ENCODE measurements at regions not wholly inside any gene's neighbourhood (a gene's known extent, or its start where the extent isn't known, plus 50 kb on each side); places are given as distances from the start of the nearest gene placed in this dataset.

DNA sequence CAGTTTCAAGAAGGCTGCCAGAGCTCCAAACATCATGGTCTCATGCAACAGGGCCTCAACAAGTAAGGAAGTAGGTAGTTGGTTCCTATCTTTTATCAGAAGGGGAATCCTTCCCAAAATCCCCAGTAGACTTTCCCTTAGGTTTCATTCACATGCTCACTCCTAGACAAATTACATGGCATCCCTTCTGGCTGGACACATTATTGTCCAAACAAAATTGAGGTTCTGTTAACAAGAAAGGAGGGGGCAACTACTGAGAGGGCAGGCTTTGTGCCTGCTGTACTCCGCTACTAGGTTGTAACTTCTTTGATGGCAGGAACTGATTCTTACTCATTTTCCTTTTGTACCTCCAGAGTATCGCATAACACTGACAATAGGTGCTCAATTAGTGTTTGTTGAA lies 56.0 kb upstream of the OSMR start:
- Histone ChIP-seq H3K79me2 (ENCODE audit: insufficient read depth, low read length) (no peaks in the 10 kb centered on the region), H3K9me3 (ENCODE audit: low read length) (no peaks in the 10 kb centered on the region), H4K20me1 (ENCODE audit: insufficient read depth, low read length) (no peaks in the 10 kb centered on the region), H3K4me2 (ENCODE audit: low read length) (no peak overlapping the region), H3F3A (ENCODE audit: insufficient read depth, low read length) (no peaks in the 10 kb centered on the region), H2AFZ (ENCODE audit: low read length) (no peak overlapping the region), H3K36me3 (ENCODE audit: insufficient read depth, low read length) (no peaks in the 10 kb centered on the region), H3K27me3 (ENCODE audit: insufficient read depth, low read length) (no peaks in the 10 kb centered on the region), H3K27ac (ENCODE audit: low read depth, low read length, poor library complexity, severe bottlenecking) (no peak overlapping the region), H3K4me3 (ENCODE audit: low read depth, low read length, poor library complexity, severe bottlenecking) (no peak overlapping the region), H3K4me1 (ENCODE audit: insufficient read depth, low read length, severe bottlenecking) (no peaks in the 10 kb centered on the region), H3K9me2 (ENCODE audit: low read depth, low read length) (no peaks in the 10 kb centered on the region), H3K9ac (ENCODE audit: low read length) (no peak overlapping the region)
- TF ChIP-seq, protein P1, sequence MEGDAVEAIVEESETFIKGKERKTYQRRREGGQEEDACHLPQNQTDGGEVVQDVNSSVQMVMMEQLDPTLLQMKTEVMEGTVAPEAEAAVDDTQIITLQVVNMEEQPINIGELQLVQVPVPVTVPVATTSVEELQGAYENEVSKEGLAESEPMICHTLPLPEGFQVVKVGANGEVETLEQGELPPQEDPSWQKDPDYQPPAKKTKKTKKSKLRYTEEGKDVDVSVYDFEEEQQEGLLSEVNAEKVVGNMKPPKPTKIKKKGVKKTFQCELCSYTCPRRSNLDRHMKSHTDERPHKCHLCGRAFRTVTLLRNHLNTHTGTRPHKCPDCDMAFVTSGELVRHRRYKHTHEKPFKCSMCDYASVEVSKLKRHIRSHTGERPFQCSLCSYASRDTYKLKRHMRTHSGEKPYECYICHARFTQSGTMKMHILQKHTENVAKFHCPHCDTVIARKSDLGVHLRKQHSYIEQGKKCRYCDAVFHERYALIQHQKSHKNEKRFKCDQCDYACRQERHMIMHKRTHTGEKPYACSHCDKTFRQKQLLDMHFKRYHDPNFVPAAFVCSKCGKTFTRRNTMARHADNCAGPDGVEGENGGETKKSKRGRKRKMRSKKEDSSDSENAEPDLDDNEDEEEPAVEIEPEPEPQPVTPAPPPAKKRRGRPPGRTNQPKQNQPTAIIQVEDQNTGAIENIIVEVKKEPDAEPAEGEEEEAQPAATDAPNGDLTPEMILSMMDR (IDR thresholded peaks at IDR 0.05; ENCODE audit: low read length): no peak
- no peak for TF ChIP-seq EZH2 (IDR thresholded peaks at IDR 0.05; ENCODE audit: borderline replicate concordance, low read length)

DNA sequence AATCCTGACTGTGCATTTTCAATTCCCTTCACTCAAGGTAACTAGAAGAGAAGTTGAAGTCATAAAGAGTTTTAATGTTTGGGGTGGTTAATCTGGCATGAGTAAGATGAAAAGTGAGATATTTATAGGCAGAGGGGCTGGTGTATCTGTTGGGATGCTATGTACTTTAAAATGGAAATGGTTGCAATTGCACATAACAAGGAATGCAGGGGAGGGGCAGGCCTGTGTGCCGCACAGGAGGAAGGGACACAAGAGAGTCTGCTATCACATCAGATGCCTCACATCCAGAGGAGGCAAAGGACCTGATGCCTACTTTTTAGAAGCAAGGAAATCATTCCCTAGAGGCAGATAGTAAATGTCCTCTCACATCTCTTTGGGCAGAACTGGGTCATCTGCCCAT lies 55.5 kb upstream of the OSMR start:
- Histone ChIP-seq H4K20me1 (ENCODE audit: insufficient read depth, low read length) (no peaks in the 10 kb centered on the region), H3K4me3 (ENCODE audit: low read depth, low read length, poor library complexity, severe bottlenecking) (no peak overlapping the region), H2AFZ (ENCODE audit: low read length) (no peak overlapping the region), H3K4me2 (ENCODE audit: low read length) (no peak overlapping the region), H3K36me3 (ENCODE audit: insufficient read depth, low read length) (no peaks in the 10 kb centered on the region), H3K4me1 (ENCODE audit: insufficient read depth, low read length, severe bottlenecking) (no peaks in the 10 kb centered on the region), H3K9me3 (ENCODE audit: low read length) (no peaks in the 10 kb centered on the region), H3K9me2 (ENCODE audit: low read depth, low read length) (no peaks in the 10 kb centered on the region), H3K27ac (ENCODE audit: low read depth, low read length, poor library complexity, severe bottlenecking) (no peak overlapping the region), H3F3A (ENCODE audit: insufficient read depth, low read length) (no peaks in the 10 kb centered on the region), H3K9ac (ENCODE audit: low read length) (no peak overlapping the region), H3K27me3 (ENCODE audit: insufficient read depth, low read length) (no peaks in the 10 kb centered on the region), H3K79me2 (ENCODE audit: insufficient read depth, low read length) (no peaks in the 10 kb centered on the region)
- TF ChIP-seq EZH2 (IDR thresholded peaks at IDR 0.05; ENCODE audit: borderline replicate concordance, low read length): no peak
- TF ChIP-seq, protein P1 (IDR thresholded peaks at IDR 0.05; ENCODE audit: low read length): no peak

DNA sequence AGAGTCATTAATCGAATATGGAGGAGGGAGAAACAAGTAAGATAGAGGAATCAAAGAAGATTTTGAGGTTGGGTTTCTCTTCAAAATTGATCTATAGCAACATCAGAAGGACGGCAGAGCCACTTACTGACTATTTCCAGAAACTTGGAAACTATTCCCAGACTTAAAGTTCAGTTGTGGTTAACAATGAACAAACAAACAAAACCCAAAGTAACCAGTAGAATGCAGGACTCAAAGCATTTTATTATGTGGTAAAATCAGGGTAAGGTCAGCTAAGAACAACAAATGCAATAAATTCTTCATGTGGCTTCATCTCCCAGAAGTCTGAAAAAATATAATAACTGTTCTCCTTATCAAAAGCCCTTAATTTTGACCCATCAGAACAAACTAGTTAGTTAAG lies 54.9 kb upstream of the OSMR start:
- H3K36me3 ChIP-seq (ENCODE audit: insufficient read depth, low read length): no peaks in the 10 kb centered on the region
- H2AFZ ChIP-seq (ENCODE audit: low read length): no peak overlapping the region
- no peaks in the 10 kb centered on the region for H3K9me3 ChIP-seq (ENCODE audit: low read length)
- H3K9me2 ChIP-seq (ENCODE audit: low read depth, low read length): no peaks in the 10 kb centered on the region
- H3F3A ChIP-seq (ENCODE audit: insufficient read depth, low read length): no peaks in the 10 kb centered on the region
- no peak overlapping the region for H3K27ac ChIP-seq (ENCODE audit: low read depth, low read length, poor library complexity, severe bottlenecking)
- H4K20me1 ChIP-seq (ENCODE audit: insufficient read depth, low read length): no peaks in the 10 kb centered on the region
- H3K27me3 ChIP-seq (ENCODE audit: insufficient read depth, low read length): no peaks in the 10 kb centered on the region
- no peaks in the 10 kb centered on the region for H3K79me2 ChIP-seq (ENCODE audit: insufficient read depth, low read length)
- H3K9ac ChIP-seq (ENCODE audit: low read length): no peak overlapping the region
- H3K4me1 ChIP-seq (ENCODE audit: insufficient read depth, low read length, severe bottlenecking): no peaks in the 10 kb centered on the region
- H3K4me3 ChIP-seq (ENCODE audit: low read depth, low read length, poor library complexity, severe bottlenecking): no peak overlapping the region
- H3K4me2 ChIP-seq (ENCODE audit: low read length): no peak overlapping the region
- no peak for TF ChIP-seq EZH2 (IDR thresholded peaks at IDR 0.05; ENCODE audit: borderline replicate concordance, low read length)
- TF ChIP-seq, protein P1 (IDR thresholded peaks at IDR 0.05; ENCODE audit: low read length): no peak

All from OCI-LY1 (cell line).